ENCODE measurements at regions not wholly inside any gene's neighbourhood (a gene's known extent, or its start where the extent isn't known, plus 50 kb on each side); places are given as distances from the start of the nearest gene placed in this dataset.

DNA sequence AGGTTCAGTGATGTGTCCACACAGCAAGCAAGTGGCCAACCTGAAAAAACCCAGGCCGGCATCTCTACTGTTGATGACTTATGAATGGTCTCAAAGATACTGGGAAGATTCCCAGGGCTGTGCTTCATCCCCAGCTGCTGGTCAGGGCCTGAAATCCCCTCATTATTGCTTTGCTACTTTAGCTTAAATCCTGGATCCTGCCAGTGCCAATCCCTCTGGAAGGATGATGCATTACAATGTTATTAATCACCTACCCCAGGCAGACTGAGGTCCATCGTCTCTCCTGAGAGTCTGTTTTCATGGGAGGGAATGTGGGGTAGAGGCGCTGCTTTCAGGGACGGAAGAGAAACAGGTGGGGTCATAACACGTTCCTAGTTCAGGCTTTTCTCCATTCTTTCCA is 371.6 kb downstream of the RPS24 start:
- TF ChIP-seq EZH2 (IDR thresholded peaks at IDR 0.05; ENCODE audit: low read depth), result no peak
- TF ChIP-seq CTCF (conservative IDR thresholded peaks at IDR 0.05), result no peak

Measured in PC-9 (cell line).